Endodermal cell (in vitro differentiated cells): ENCODE measurements at regions not wholly inside any gene's neighbourhood (a gene's known extent, or its start where the extent isn't known, plus 50 kb on each side); places are given as distances from the start of the nearest gene placed in this dataset.

Experiments
- DNase-seq: peaks from one replicate; pipeline ENCODE4 v3.0.0-alpha.2; 2017
- H3K27ac ChIP-seq: 2 replicates; pipeline ENCODE4 v1.5.1; 2013; ENCODE audit warnings: mild to moderate bottlenecking, low read depth, low read length, moderate library complexity
- H3K27me3 ChIP-seq: 2 replicates; pipeline ENCODE4 v1.6.1; 2013; ENCODE audit warnings: mild to moderate bottlenecking, low read length, moderate library complexity; ENCODE audit not compliant: insufficient read depth, control insufficient read depth, poor library complexity, severe bottlenecking
- H3K36me3 ChIP-seq: 2 replicates; pipeline ENCODE4 v1.7.0; 2013; ENCODE audit warnings: mild to moderate bottlenecking, low read length, moderate library complexity; ENCODE audit not compliant: control insufficient read depth, insufficient read depth
- H3K4me1 ChIP-seq: one replicate; pipeline ENCODE4 v1.7.0; 2013; ENCODE audit warnings: low read length; ENCODE audit not compliant: control insufficient read depth, insufficient read depth
- H3K4me3 ChIP-seq: 2 replicates; pipeline ENCODE4 v1.5.1; 2013; ENCODE audit warnings: mild to moderate bottlenecking, low read length, moderate library complexity
- H3K9ac ChIP-seq: 2 replicates; pipeline ENCODE4 v1.6.1; 2013; ENCODE audit warnings: mild to moderate bottlenecking, low read length, moderate library complexity; ENCODE audit not compliant: poor library complexity, severe bottlenecking; ENCODE audit errors: extremely low read depth
- H3K9me3 ChIP-seq: 2 replicates; pipeline ENCODE4 v1.6.1; 2013; ENCODE audit warnings: mild to moderate bottlenecking, low read length, moderate library complexity; ENCODE audit not compliant: control insufficient read depth
- H3K27ac Mint-ChIP-seq: 2 replicates; pipeline ENCODE4 v1.8.0; 2020; ENCODE audit warnings: mixed read lengths
- H3K27me3 Mint-ChIP-seq: 2 replicates; pipeline ENCODE4 v1.8.0; 2021; ENCODE audit warnings: mild to moderate bottlenecking, mixed read lengths; ENCODE audit not compliant: insufficient read depth
- H3K36me3 Mint-ChIP-seq: 2 replicates; pipeline ENCODE4 v1.8.0; 2020; ENCODE audit warnings: low read depth, mixed read lengths
- H3K4me1 Mint-ChIP-seq: 2 replicates; pipeline ENCODE4 v1.8.0; 2020; ENCODE audit warnings: mixed read lengths
- H3K4me3 Mint-ChIP-seq: 2 replicates; pipeline ENCODE4 v1.8.0; 2020; ENCODE audit warnings: mild to moderate bottlenecking, moderate library complexity, mixed read lengths
- H3K9me3 Mint-ChIP-seq: 2 replicates; pipeline ENCODE4 v1.8.0; 2020; ENCODE audit warnings: mild to moderate bottlenecking, mixed read lengths
- CTCF ChIP-seq: fragments of 200-600 bp; sonication (generic); conservative IDR thresholded peaks from 2 replicates; pipeline ENCODE4 v1.5.0; 2021; ENCODE audit warnings: antibody characterized with exemption, mild to moderate bottlenecking
- WGBS, 2 experiments: methylation state at CpG; one replicate each; pipeline versions ENCODE4 v1.1.5 to v1.1.7; 2013; ENCODE audit warnings: missing lambda C conversion rate in 2 of 2, mixed read lengths in 1 of 2; ENCODE audit not compliant: insufficient coverage in 1 of 2, insufficient read length in 1 of 2; 5-methylcytosine and 5-hydroxymethylcytosine counted together

GRCh38 chr10:28963539-28964221 lies 286.4 kb downstream of the BAMBI start:
- no peak overlapping the region for H3K27ac ChIP-seq
- peaks cover under 1% of the 10 kb centered on the region for H3K9me3 ChIP-seq
- no peaks in the 10 kb centered on the region for H3K4me1 ChIP-seq
- DNase-seq = no peak
- Mint-ChIP-seq H3K36me3 (no peaks in the 10 kb centered on the region), H3K27me3 (no peaks in the 10 kb centered on the region), H3K9me3 (peaks cover 8% of the 10 kb centered on the region), H3K4me3 (no peak overlapping the region), H3K27ac (no peak overlapping the region), H3K4me1 (no peaks in the 10 kb centered on the region)
- no peak for TF ChIP-seq CTCF
- H3K9ac ChIP-seq = no peak overlapping the region
- WGBS, 2 experiments = 91 to 93% methylated on average over 5 of the region's 5 CpGs
- no peaks in the 10 kb centered on the region for H3K27me3 ChIP-seq
- H3K36me3 ChIP-seq = no peaks in the 10 kb centered on the region
- no peak overlapping the region for H3K4me3 ChIP-seq

- Histone ChIP-seq H3K4me1 (no peaks in the 10 kb centered on the region), H3K36me3 (no peaks in the 10 kb centered on the region), H3K27ac (no peak overlapping the region), H3K9ac (no peak overlapping the region), H3K4me3 (no peak overlapping the region), H3K27me3 (no peaks in the 10 kb centered on the region), H3K9me3 (no peaks in the 10 kb centered on the region)
- no peak for TF ChIP-seq CTCF
- Mint-ChIP-seq H3K27ac (no peak overlapping the region), H3K36me3 (no peaks in the 10 kb centered on the region), H3K27me3 (no peaks in the 10 kb centered on the region), H3K4me1 (no peaks in the 10 kb centered on the region), H3K4me3 (no peak overlapping the region), H3K9me3 (peaks cover 8% of the 10 kb centered on the region)
- DNase-seq = no peak
- 96 to 100% methylated on average over 2 of the region's 3 CpGs for WGBS, 2 experiments
These were observed 288.6 kb downstream of the BAMBI start for GRCh38 chr10:28965937-28966336.

- Histone ChIP-seq H3K27ac (no peak overlapping the region), H3K9ac (no peak overlapping the region), H3K9me3 (no peaks in the 10 kb centered on the region), H3K4me3 (no peak overlapping the region), H3K4me1 (no peaks in the 10 kb centered on the region), H3K36me3 (no peaks in the 10 kb centered on the region), H3K27me3 (no peaks in the 10 kb centered on the region)
- Mint-ChIP-seq H3K4me3 (no peak overlapping the region), H3K27me3 (no peaks in the 10 kb centered on the region), H3K36me3 (no peaks in the 10 kb centered on the region), H3K27ac (no peak overlapping the region), H3K9me3 (peaks cover 5% of the 10 kb centered on the region), H3K4me1 (no peaks in the 10 kb centered on the region)
- no peak for TF ChIP-seq CTCF
- DNase-seq = no peak
- 100% methylated on average over 1 to 2 of the region's 2 CpGs for WGBS, 2 experiments
These were observed 289.7 kb downstream of the BAMBI start for GRCh38 chr10:28967031-28967430.
